ENCODE measurements at regions not wholly inside any gene's neighbourhood (a gene's known extent, or its start where the extent isn't known, plus 50 kb on each side); places are given as distances from the start of the nearest gene placed in this dataset.

- DNase-seq: no peak
These were observed 563.0 kb downstream of the LRRIQ3 start for GRCh38 chr1:73635021-73635420.

- DNase-seq: peak; percentile 1
These were observed 570.3 kb downstream of the LRRIQ3 start for GRCh38 chr1:73627723-73628122.

- DNase-seq: no peak
These were observed 571.6 kb downstream of the LRRIQ3 start for GRCh38 chr1:73626326-73626725.

- DNase-seq: no peak
These were observed 574.0 kb downstream of the LRRIQ3 start for GRCh38 chr1:73623946-73624345.

- DNase-seq: no peak
These were observed 580.8 kb downstream of the LRRIQ3 start for GRCh38 chr1:73617145-73617544.

GRCh38 chr1:73611681-73612080 is 586.3 kb downstream of the LRRIQ3 start:
- no peak for DNase-seq

- DNase-seq: no peak
These were observed 593.2 kb downstream of the LRRIQ3 start for GRCh38 chr1:73604739-73605138.

GRCh38 chr1:73604211-73604610 is 593.8 kb downstream of the LRRIQ3 start:
- DNase-seq: no peak

- DNase-seq: peak; percentile 47
These were observed 604.2 kb downstream of the LRRIQ3 start for GRCh38 chr1:73593804-73594203.

GRCh38 chr1:73593364-73593763 is 604.6 kb downstream of the LRRIQ3 start:
- DNase-seq: peak; percentile 84

GRCh38 chr1:73587080-73587479 is 610.9 kb downstream of the LRRIQ3 start:
- no peak for DNase-seq

GRCh38 chr1:73577206-73577605 is 620.8 kb downstream of the LRRIQ3 start:
- no peak for DNase-seq

GRCh38 chr1:73576083-73576482 is 621.9 kb downstream of the LRRIQ3 start:
- no peak for DNase-seq

GRCh38 chr1:73564294-73564693 is 633.7 kb downstream of the LRRIQ3 start:
- DNase-seq: no peak

- DNase-seq: no peak
These were observed 641.7 kb downstream of the LRRIQ3 start for GRCh38 chr1:73556270-73556669.

GRCh38 chr1:73537400-73537799 is 660.6 kb downstream of the LRRIQ3 start:
- DNase-seq: no peak

GRCh38 chr1:73517603-73518191 is 680.3 kb downstream of the LRRIQ3 start:
- DNase-seq: no peak

- no peak for DNase-seq
These were observed 681.5 kb downstream of the LRRIQ3 start for GRCh38 chr1:73516451-73516850.

- DNase-seq: no peak
These were observed 686.9 kb downstream of the LRRIQ3 start for GRCh38 chr1:73511038-73511437.

- DNase-seq: no peak
These were observed 697.8 kb downstream of the LRRIQ3 start for GRCh38 chr1:73500154-73500553.

GRCh38 chr1:73499671-73500070 is 698.3 kb downstream of the LRRIQ3 start:
- no peak for DNase-seq

- DNase-seq: no peak
These were observed 706.4 kb downstream of the LRRIQ3 start for GRCh38 chr1:73491621-73492020.

- peak; percentile 19 for DNase-seq
These were observed 722.6 kb downstream of the LRRIQ3 start for GRCh38 chr1:73475316-73475870.

- DNase-seq: no peak
These were observed 725.2 kb downstream of the LRRIQ3 start for GRCh38 chr1:73472810-73473209.

GRCh38 chr1:73467731-73468130 is 730.2 kb downstream of the LRRIQ3 start:
- DNase-seq: no peak
